ENCODE measurements at regions not wholly inside any gene's neighbourhood (a gene's known extent, or its start where the extent isn't known, plus 50 kb on each side); places are given as distances from the start of the nearest gene placed in this dataset.

- no peaks in the 10 kb centered on the region for H3K36me3 Mint-ChIP-seq
- no peak overlapping the region for H3K4me3 Mint-ChIP-seq
- H3K27me3 Mint-ChIP-seq = no peaks in the 10 kb centered on the region
- H3K9me3 Mint-ChIP-seq = no peaks in the 10 kb centered on the region
- TF ChIP-seq CTCF (conservative IDR thresholded peaks at IDR 0.05) = no peak
- no peak overlapping the region for H3K27ac Mint-ChIP-seq
- no peaks in the 10 kb centered on the region for H3K4me1 Mint-ChIP-seq (ENCODE audit: unreplicated experiment)
- DNase-seq (ENCODE audit: extremely low spot score, unreplicated experiment) = no peak
Measured at GRCh38 chr17:14605267-14605599, 304.4 kb downstream of the HS3ST3B1 start.

- Mint-ChIP-seq H3K4me3 (no peak overlapping the region), H3K36me3 (no peaks in the 10 kb centered on the region), H3K27me3 (no peaks in the 10 kb centered on the region), H3K27ac (no peak overlapping the region), H3K9me3 (no peaks in the 10 kb centered on the region), H3K4me1 (ENCODE audit: unreplicated experiment) (no peaks in the 10 kb centered on the region)
- TF ChIP-seq CTCF (conservative IDR thresholded peaks at IDR 0.05) = no peak
- no peak for DNase-seq (ENCODE audit: extremely low spot score, unreplicated experiment)
Measured at GRCh38 chr17:14604591-14605266, 303.8 kb downstream of the HS3ST3B1 start.

- no peaks in the 10 kb centered on the region for H3K9me3 Mint-ChIP-seq
- peaks cover 16% of the 10 kb centered on the region for H3K27me3 Mint-ChIP-seq
- no peak for DNase-seq (ENCODE audit: extremely low spot score, unreplicated experiment)
- H3K4me3 Mint-ChIP-seq = no peak overlapping the region
- no peaks in the 10 kb centered on the region for H3K36me3 Mint-ChIP-seq
- no peak overlapping the region for H3K27ac Mint-ChIP-seq
- no peaks in the 10 kb centered on the region for H3K4me1 Mint-ChIP-seq (ENCODE audit: unreplicated experiment)
- TF ChIP-seq CTCF (conservative IDR thresholded peaks at IDR 0.05) = no peak
Measured at GRCh38 chr17:14596224-14596623, 295.3 kb downstream of the HS3ST3B1 start.

GRCh38 chr17:14595656-14596055 lies 294.8 kb downstream of the HS3ST3B1 start:
- no peak for DNase-seq (ENCODE audit: extremely low spot score, unreplicated experiment)
- Mint-ChIP-seq H3K4me1 (ENCODE audit: unreplicated experiment) (no peaks in the 10 kb centered on the region), H3K27ac (no peak overlapping the region), H3K27me3 (peaks cover 16% of the 10 kb centered on the region), H3K36me3 (no peaks in the 10 kb centered on the region), H3K4me3 (no peak overlapping the region), H3K9me3 (no peaks in the 10 kb centered on the region)
- no peak for TF ChIP-seq CTCF (conservative IDR thresholded peaks at IDR 0.05)

- DNase-seq (ENCODE audit: extremely low spot score, unreplicated experiment) = no peak
- Mint-ChIP-seq H3K4me3 (no peak overlapping the region), H3K9me3 (no peaks in the 10 kb centered on the region), H3K27ac (no peak overlapping the region), H3K4me1 (ENCODE audit: unreplicated experiment) (no peaks in the 10 kb centered on the region), H3K36me3 (no peaks in the 10 kb centered on the region), H3K27me3 (peaks cover 16% of the 10 kb centered on the region)
- TF ChIP-seq CTCF (conservative IDR thresholded peaks at IDR 0.05) = no peak
Measured at GRCh38 chr17:14594690-14595089, 293.8 kb downstream of the HS3ST3B1 start.

GRCh38 chr17:14593956-14594355 lies 293.1 kb downstream of the HS3ST3B1 start:
- H3K4me3 Mint-ChIP-seq = no peak overlapping the region
- H3K27ac Mint-ChIP-seq = no peak overlapping the region
- H3K4me1 Mint-ChIP-seq (ENCODE audit: unreplicated experiment) = no peaks in the 10 kb centered on the region
- no peaks in the 10 kb centered on the region for H3K36me3 Mint-ChIP-seq
- no peak for DNase-seq (ENCODE audit: extremely low spot score, unreplicated experiment)
- H3K27me3 Mint-ChIP-seq = peaks cover 16% of the 10 kb centered on the region
- TF ChIP-seq CTCF (conservative IDR thresholded peaks at IDR 0.05) = no peak
- H3K9me3 Mint-ChIP-seq = no peaks in the 10 kb centered on the region

All from type B pancreatic cell (in vitro differentiated cells).